Stimulated activated memory B cell treated with anti-CD40 and anti-IgM and Interleukin-4, amounts not matched to agents 10 μg/mL and 1 μg/mL and 100 μg/mL, for 72 hours (primary cell): ENCODE measurements at regions not wholly inside any gene's neighbourhood (a gene's known extent, or its start where the extent isn't known, plus 50 kb on each side); places are given as distances from the start of the nearest gene placed in this dataset.

Experiments
- ATAC-seq: fragments of 150-1000 bp; cut with Tn5 transposase; 2 replicates; pipeline ENCODE4 v1.10.0; 2021
- H3K27ac Mint-ChIP-seq: one replicate; pipeline ENCODE4 v1.8.0; 2022; ENCODE audit warnings: mild to moderate bottlenecking, mixed read lengths
- H3K27me3 Mint-ChIP-seq: one replicate; pipeline ENCODE4 v1.8.0; 2022; ENCODE audit warnings: mixed read lengths
- H3K36me3 Mint-ChIP-seq: one replicate; pipeline ENCODE4 v1.8.0; 2022; ENCODE audit warnings: mixed read lengths
- H3K4me1 Mint-ChIP-seq: one replicate; pipeline ENCODE4 v1.8.0; 2022; ENCODE audit warnings: mixed read lengths
- H3K4me3 Mint-ChIP-seq: one replicate; pipeline ENCODE4 v1.8.0; 2022; ENCODE audit warnings: mild to moderate bottlenecking, moderate library complexity, mixed read lengths
- H3K9me3 Mint-ChIP-seq: one replicate; pipeline ENCODE4 v1.8.0; 2022; ENCODE audit warnings: mixed read lengths

- no peak for ATAC-seq
- Mint-ChIP-seq H3K36me3 (no peaks in the 10 kb centered on the region), H3K4me1 (no peaks in the 10 kb centered on the region)
Observed at GRCh38 chr10:30127120-30127541, 67.7 kb upstream of the JCAD start.

GRCh38 chr10:30125496-30125895 is 66.1 kb upstream of the JCAD start:
- Mint-ChIP-seq H3K27ac (no peak overlapping the region), H3K27me3 (peaks cover 8% of the 10 kb centered on the region), H3K36me3 (no peaks in the 10 kb centered on the region), H3K4me3 (no peak overlapping the region), H3K9me3 (peaks cover 9% of the 10 kb centered on the region), H3K4me1 (no peaks in the 10 kb centered on the region)
- ATAC-seq: no peak

More at GRCh38 chr10:30127120-30127541, 67.7 kb upstream of the JCAD start:
- Mint-ChIP-seq H3K4me3 (no peak overlapping the region), H3K9me3 (no peaks in the 10 kb centered on the region), H3K27me3 (peaks cover 14% of the 10 kb centered on the region), H3K27ac (no peak overlapping the region)

- ATAC-seq: no peak
- no peaks in the 10 kb centered on the region for H3K4me1 Mint-ChIP-seq
Observed at GRCh38 chr10:30124704-30125103, 65.3 kb upstream of the JCAD start.

GRCh38 chr10:30121401-30121800 is 62.0 kb upstream of the JCAD start:
- H3K4me3 Mint-ChIP-seq: no peak overlapping the region
- H3K27ac Mint-ChIP-seq: no peak overlapping the region
- H3K36me3 Mint-ChIP-seq: no peaks in the 10 kb centered on the region
- no peaks in the 10 kb centered on the region for H3K4me1 Mint-ChIP-seq
- H3K9me3 Mint-ChIP-seq: peaks cover 9% of the 10 kb centered on the region
- H3K27me3 Mint-ChIP-seq: no peaks in the 10 kb centered on the region
- no peak for ATAC-seq

More at GRCh38 chr10:30124704-30125103, 65.3 kb upstream of the JCAD start:
- Mint-ChIP-seq H3K27ac (no peak overlapping the region), H3K9me3 (peaks cover 9% of the 10 kb centered on the region), H3K4me3 (no peak overlapping the region), H3K36me3 (no peaks in the 10 kb centered on the region), H3K27me3 (peaks cover 8% of the 10 kb centered on the region)

- no peak for ATAC-seq
- no peaks in the 10 kb centered on the region for H3K27me3 Mint-ChIP-seq
- no peaks in the 10 kb centered on the region for H3K36me3 Mint-ChIP-seq
Observed at GRCh38 chr10:30118590-30118989, 59.2 kb upstream of the JCAD start.

GRCh38 chr10:30117812-30118501 is 58.6 kb upstream of the JCAD start:
- Mint-ChIP-seq H3K9me3 (peaks cover 9% of the 10 kb centered on the region), H3K4me1 (no peaks in the 10 kb centered on the region), H3K27me3 (no peaks in the 10 kb centered on the region), H3K4me3 (no peak overlapping the region), H3K27ac (no peak overlapping the region), H3K36me3 (no peaks in the 10 kb centered on the region)
- ATAC-seq: no peak

More at GRCh38 chr10:30118590-30118989, 59.2 kb upstream of the JCAD start:
- Mint-ChIP-seq H3K9me3 (peaks cover 9% of the 10 kb centered on the region), H3K4me1 (no peaks in the 10 kb centered on the region), H3K27ac (no peak overlapping the region), H3K4me3 (no peak overlapping the region)

GRCh38 chr10:30116041-30116491 is 56.7 kb upstream of the JCAD start:
- no peak overlapping the region for H3K4me3 Mint-ChIP-seq
- H3K36me3 Mint-ChIP-seq: no peaks in the 10 kb centered on the region
- H3K9me3 Mint-ChIP-seq: peaks cover 4% of the 10 kb centered on the region
- no peak overlapping the region for H3K27ac Mint-ChIP-seq
- no peaks in the 10 kb centered on the region for H3K4me1 Mint-ChIP-seq
- H3K27me3 Mint-ChIP-seq: no peaks in the 10 kb centered on the region
- no peak for ATAC-seq

GRCh38 chr10:30115626-30115940 is 56.2 kb upstream of the JCAD start:
- no peaks in the 10 kb centered on the region for H3K9me3 Mint-ChIP-seq
- no peaks in the 10 kb centered on the region for H3K36me3 Mint-ChIP-seq
- H3K4me1 Mint-ChIP-seq: no peaks in the 10 kb centered on the region
- H3K27ac Mint-ChIP-seq: no peak overlapping the region
- H3K4me3 Mint-ChIP-seq: no peak overlapping the region
- ATAC-seq: no peak
- H3K27me3 Mint-ChIP-seq: no peaks in the 10 kb centered on the region

GRCh38 chr10:30114881-30115625 is 55.7 kb upstream of the JCAD start:
- H3K4me1 Mint-ChIP-seq: no peaks in the 10 kb centered on the region
- no peaks in the 10 kb centered on the region for H3K36me3 Mint-ChIP-seq
- no peaks in the 10 kb centered on the region for H3K27me3 Mint-ChIP-seq
- ATAC-seq: no peak
- no peak overlapping the region for H3K27ac Mint-ChIP-seq
- no peak overlapping the region for H3K4me3 Mint-ChIP-seq
- peaks cover under 1% of the 10 kb centered on the region for H3K9me3 Mint-ChIP-seq

GRCh38 chr10:30114401-30114800 is 55.0 kb upstream of the JCAD start:
- no peak overlapping the region for H3K4me3 Mint-ChIP-seq
- no peaks in the 10 kb centered on the region for H3K27me3 Mint-ChIP-seq
- no peak for ATAC-seq
- no peak overlapping the region for H3K27ac Mint-ChIP-seq
- H3K4me1 Mint-ChIP-seq: no peaks in the 10 kb centered on the region
- peaks cover 3% of the 10 kb centered on the region for H3K9me3 Mint-ChIP-seq
- H3K36me3 Mint-ChIP-seq: no peaks in the 10 kb centered on the region

GRCh38 chr10:30111340-30112022 is 52.1 kb upstream of the JCAD start:
- Mint-ChIP-seq H3K4me3 (no peak overlapping the region), H3K9me3 (peaks cover 3% of the 10 kb centered on the region), H3K4me1 (no peaks in the 10 kb centered on the region), H3K27me3 (no peaks in the 10 kb centered on the region), H3K27ac (no peak overlapping the region), H3K36me3 (no peaks in the 10 kb centered on the region)
- no peak for ATAC-seq
